ENCODE measurements at regions not wholly inside any gene's neighbourhood (a gene's known extent, or its start where the extent isn't known, plus 50 kb on each side); places are given as distances from the start of the nearest gene placed in this dataset.

DNA sequence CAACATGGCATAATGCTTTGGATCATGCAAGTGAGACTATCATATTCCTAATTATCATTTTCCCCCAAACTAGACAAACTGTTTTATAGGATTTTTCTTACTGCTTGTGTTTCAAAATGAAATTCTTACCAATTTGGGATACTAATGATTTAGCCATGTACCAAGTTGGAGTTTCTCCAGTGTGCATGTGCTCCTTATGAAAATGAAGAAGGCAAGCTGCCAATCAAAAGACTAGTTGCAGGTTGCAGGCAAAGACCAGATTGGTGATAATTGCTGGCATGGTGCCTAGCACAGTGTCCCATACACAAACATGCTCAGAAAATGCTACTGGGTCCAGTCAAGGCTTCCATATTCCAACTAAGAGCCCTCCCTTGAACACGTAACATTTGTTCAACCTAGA is 771.8 kb upstream of the FANCL start:
- Histone ChIP-seq H3K36me3 (no peaks in the 10 kb centered on the region), H3K9ac (ENCODE audit: low read depth in 2 of 2, low read length in 2 of 2) (no peak overlapping the region), H3K4me3 (no peak overlapping the region), H3K9me3 (no peaks in the 10 kb centered on the region), H3K27ac (no peak overlapping the region), H3K27me3 (no peaks in the 10 kb centered on the region), H3K4me1 (no peaks in the 10 kb centered on the region)
- no peak for DNase-seq
- intact Hi-C loops (cut with DNase I), result no loop called here
- TF ChIP-seq, protein P1, sequence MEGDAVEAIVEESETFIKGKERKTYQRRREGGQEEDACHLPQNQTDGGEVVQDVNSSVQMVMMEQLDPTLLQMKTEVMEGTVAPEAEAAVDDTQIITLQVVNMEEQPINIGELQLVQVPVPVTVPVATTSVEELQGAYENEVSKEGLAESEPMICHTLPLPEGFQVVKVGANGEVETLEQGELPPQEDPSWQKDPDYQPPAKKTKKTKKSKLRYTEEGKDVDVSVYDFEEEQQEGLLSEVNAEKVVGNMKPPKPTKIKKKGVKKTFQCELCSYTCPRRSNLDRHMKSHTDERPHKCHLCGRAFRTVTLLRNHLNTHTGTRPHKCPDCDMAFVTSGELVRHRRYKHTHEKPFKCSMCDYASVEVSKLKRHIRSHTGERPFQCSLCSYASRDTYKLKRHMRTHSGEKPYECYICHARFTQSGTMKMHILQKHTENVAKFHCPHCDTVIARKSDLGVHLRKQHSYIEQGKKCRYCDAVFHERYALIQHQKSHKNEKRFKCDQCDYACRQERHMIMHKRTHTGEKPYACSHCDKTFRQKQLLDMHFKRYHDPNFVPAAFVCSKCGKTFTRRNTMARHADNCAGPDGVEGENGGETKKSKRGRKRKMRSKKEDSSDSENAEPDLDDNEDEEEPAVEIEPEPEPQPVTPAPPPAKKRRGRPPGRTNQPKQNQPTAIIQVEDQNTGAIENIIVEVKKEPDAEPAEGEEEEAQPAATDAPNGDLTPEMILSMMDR (IDR thresholded peaks at IDR 0.05), result no peak

DNA sequence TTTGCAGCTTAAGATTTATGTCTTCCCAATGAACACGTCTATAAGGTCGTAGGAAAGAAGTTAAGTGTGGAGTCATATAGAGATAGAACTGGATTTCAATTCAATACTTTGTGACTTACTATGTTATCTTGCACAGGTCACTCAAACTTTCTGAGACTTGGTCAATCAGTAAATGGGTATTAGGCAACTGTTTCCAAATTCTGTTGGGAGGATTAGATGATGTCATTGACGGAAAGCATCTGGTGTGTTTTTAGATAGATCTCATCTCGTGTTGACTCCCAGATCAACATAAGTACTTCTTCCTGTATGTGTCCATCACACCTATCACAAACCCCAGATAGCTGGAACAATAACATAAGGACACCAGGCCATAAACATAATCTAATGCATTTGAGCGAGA is 771.1 kb upstream of the FANCL start:
- intact Hi-C loops (cut with DNase I), result no loop called here
- no peak overlapping the region for H3K9ac ChIP-seq (ENCODE audit: low read depth in 2 of 2, low read length in 2 of 2)
- H3K36me3 ChIP-seq, result no peaks in the 10 kb centered on the region
- H3K9me3 ChIP-seq, result no peaks in the 10 kb centered on the region
- H3K4me3 ChIP-seq, result no peak overlapping the region
- TF ChIP-seq, protein P1 (IDR thresholded peaks at IDR 0.05), result no peak
- DNase-seq, result no peak
- no peaks in the 10 kb centered on the region for H3K27me3 ChIP-seq
- H3K27ac ChIP-seq, result no peak overlapping the region
- H3K4me1 ChIP-seq, result no peaks in the 10 kb centered on the region

DNA sequence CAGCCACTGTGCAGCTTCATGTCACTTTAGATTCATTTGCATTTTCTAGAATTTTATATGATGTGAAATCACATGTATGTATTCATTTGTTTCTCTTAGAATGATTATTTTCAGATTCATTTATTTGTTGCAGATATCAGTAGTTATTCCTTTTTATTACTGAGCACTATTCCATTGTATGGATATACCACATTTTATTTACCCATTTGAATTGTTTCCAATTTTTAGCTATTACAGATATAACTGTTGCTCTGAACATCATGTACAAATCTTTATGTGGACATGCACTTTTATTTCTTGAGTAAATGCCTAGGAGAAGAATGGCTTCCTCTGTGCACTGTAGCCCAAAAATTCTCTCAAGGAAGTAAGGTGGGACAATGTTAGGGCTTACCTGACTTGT is 767.8 kb upstream of the FANCL start:
- H3K4me3 ChIP-seq, result no peak overlapping the region
- intact Hi-C loops (cut with DNase I), result no loop called here

DNA sequence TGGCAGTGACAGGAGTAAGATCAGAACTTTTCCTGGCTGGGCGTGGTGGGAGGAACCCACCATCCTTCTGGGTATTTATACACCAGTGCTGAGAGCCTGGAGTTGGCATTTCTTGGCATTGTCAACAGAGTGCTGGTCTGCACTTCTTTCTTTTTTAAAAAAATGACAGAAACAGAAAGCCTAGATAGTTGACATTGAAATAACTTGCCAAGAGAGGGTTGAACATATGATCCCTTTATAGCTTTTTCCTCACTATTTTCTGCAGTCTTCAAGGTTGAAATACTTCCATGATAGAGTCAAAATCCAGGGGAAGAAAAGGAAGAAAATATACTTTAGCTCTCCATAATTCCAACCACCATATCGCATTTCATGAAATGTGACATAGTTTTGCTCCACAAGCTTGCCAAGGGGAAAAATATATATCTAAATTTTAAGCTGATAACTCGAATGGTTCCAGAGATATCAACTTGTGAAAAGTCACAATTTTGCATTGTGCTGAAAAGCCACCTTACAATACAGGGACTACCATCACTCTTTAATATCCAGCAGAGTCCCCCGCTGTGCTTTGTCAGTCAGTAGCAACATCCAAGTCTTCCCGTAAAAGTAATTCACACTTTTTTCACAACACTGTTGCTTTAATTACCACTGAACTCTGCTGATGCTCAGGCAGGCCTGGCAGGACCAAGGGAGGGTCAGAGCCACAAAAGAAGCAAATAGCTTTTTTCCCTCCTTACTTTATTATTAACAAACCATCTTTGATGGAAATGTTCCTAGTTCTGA is 764.9 kb upstream of the FANCL start:
- Histone ChIP-seq H3K4me1 (no peaks in the 10 kb centered on the region), H3K9me3 (no peaks in the 10 kb centered on the region), H3K36me3 (no peaks in the 10 kb centered on the region), H3K9ac (ENCODE audit: low read depth in 2 of 2, low read length in 2 of 2) (no peak overlapping the region), H3K4me3 (no peak overlapping the region), H3K27me3 (no peaks in the 10 kb centered on the region), H3K27ac (no peak overlapping the region)
- no peak for DNase-seq
- intact Hi-C loops (cut with DNase I), result no loop called here
- TF ChIP-seq, protein P1 (IDR thresholded peaks at IDR 0.05), result no peak

More for the DNA sequence above, 767.8 kb upstream of the FANCL start:
- Histone ChIP-seq H3K9me3 (no peaks in the 10 kb centered on the region), H3K4me1 (no peaks in the 10 kb centered on the region), H3K27me3 (no peaks in the 10 kb centered on the region), H3K27ac (no peak overlapping the region), H3K36me3 (no peaks in the 10 kb centered on the region), H3K9ac (ENCODE audit: low read depth in 2 of 2, low read length in 2 of 2) (no peak overlapping the region)
- TF ChIP-seq, protein P1 (IDR thresholded peaks at IDR 0.05), result no peak
- no peak for DNase-seq

DNA sequence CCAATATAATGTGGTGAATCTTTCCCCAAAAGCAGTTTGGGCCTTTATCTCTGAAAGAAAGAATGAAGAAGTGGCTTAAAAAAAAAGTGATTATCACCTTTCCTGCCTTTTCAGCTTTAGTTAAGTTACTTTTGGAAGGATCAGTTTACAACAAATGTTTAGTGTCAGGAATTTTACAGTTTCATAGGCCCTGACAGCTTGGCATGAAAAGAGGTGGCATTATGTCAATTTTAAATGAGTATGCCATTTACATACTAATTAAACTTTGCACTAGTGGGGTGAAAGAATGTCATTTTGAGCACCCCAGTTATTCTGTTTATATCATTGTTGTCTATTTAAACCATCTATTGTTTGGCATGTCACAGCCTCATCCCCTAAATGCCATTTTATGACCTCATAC is 763.5 kb upstream of the FANCL start:
- H3K27ac ChIP-seq, result no peak overlapping the region
- DNase-seq, result no peak
- intact Hi-C loops (cut with DNase I), result no loop called here
- H3K36me3 ChIP-seq, result no peaks in the 10 kb centered on the region
- H3K9me3 ChIP-seq, result no peaks in the 10 kb centered on the region
- TF ChIP-seq, protein P1 (IDR thresholded peaks at IDR 0.05), result no peak
- H3K9ac ChIP-seq (ENCODE audit: low read depth in 2 of 2, low read length in 2 of 2), result no peak overlapping the region
- H3K27me3 ChIP-seq, result no peaks in the 10 kb centered on the region
- no peaks in the 10 kb centered on the region for H3K4me1 ChIP-seq
- H3K4me3 ChIP-seq, result no peak overlapping the region
